Esophagus squamous epithelium (tissue), 4 donors: ENCODE measurements at regions not wholly inside any gene's neighbourhood (a gene's known extent, or its start where the extent isn't known, plus 50 kb on each side); places are given as distances from the start of the nearest gene placed in this dataset.

Source experiments
- CTCF ChIP-seq, 6 experiments: fragments of 450-650 bp in 4 of 6; fragments of 200-600 bp in 2 of 6; sonication (generic) in 2 of 6; IDR thresholded peaks; one replicate each; pipeline ENCODE4 v1.5.1; 2016 to 2019; ENCODE audit warnings: antibody characterized with exemption in 6 of 6, mild to moderate bottlenecking in 4 of 6, moderate library complexity in 4 of 6
- POLR2A ChIP-seq, 4 donors: fragments of 450-650 bp; IDR thresholded peaks; one replicate each; pipeline ENCODE4 v1.6.1; 2017; ENCODE audit warnings: antibody characterized with exemption in 4 of 4, mild to moderate bottlenecking in 4 of 4, moderate library complexity in 3 of 4

- no peak for TF ChIP-seq CTCF (IDR thresholded peaks at IDR 0.05)
- TF ChIP-seq POLR2A (IDR thresholded peaks at IDR 0.05): no peak
These were observed 209.4 kb upstream of the IL12B start for GRCh38 chr5:159539678-159540077.
